ENCODE measurements at regions not wholly inside any gene's neighbourhood (a gene's known extent, or its start where the extent isn't known, plus 50 kb on each side); places are given as distances from the start of the nearest gene placed in this dataset.

GRCh38 chr2:226497146-226497909, 302.3 kb downstream of the IRS1 start (continued):
- no peak for TF ChIP-seq REST (IDR thresholded peaks at IDR 0.05; ENCODE audit: unreplicated experiment)

- no peaks in the 10 kb centered on the region for H3K9me3 Mint-ChIP-seq
- H3K27ac ChIP-seq (ENCODE audit: low read depth): no peak overlapping the region
- H3K27me3 Mint-ChIP-seq (ENCODE audit: insufficient read depth, low read depth, poor library complexity): no peaks in the 10 kb centered on the region
- 0 out of 2 replicates have a peak, but pooled peaks cover 7% of the 10 kb centered on the region for H3K9me2 ChIP-seq (ENCODE audit: insufficient read depth)
- no peaks in the 10 kb centered on the region for H3F3A ChIP-seq (replicated peaks; ENCODE audit: low read depth)
- no peak overlapping the region for H3K4me3 ChIP-seq
- ATAC-seq (no peak), DNase-seq (ENCODE audit: low spot score) (no peak)
- H3K4me1 Mint-ChIP-seq: peaks cover 11% of the 10 kb centered on the region; the same call in 2 of the 3 replicates
- H4K20me1 ChIP-seq (replicated peaks; ENCODE audit: insufficient read depth): no peaks in the 10 kb centered on the region
- no peak overlapping the region for H2AFZ ChIP-seq
- H3K36me3 ChIP-seq (ENCODE audit: insufficient read depth): no peaks in the 10 kb centered on the region
- H3K79me2 ChIP-seq (replicated peaks; ENCODE audit: insufficient read depth): no peaks in the 10 kb centered on the region
- no peak overlapping the region for H3K4me3 Mint-ChIP-seq
- H3K4me2 ChIP-seq: no peak overlapping the region
- no peaks in the 10 kb centered on the region for H3K27me3 ChIP-seq (ENCODE audit: insufficient read depth)
- TF ChIP-seq CTCF (conservative IDR thresholded peaks at IDR 0.05; ENCODE audit: low read depth in 2 of 2): no peak
- no peaks in the 10 kb centered on the region for H3K4me1 ChIP-seq (ENCODE audit: insufficient read depth)
- H3K27ac Mint-ChIP-seq: no peak overlapping the region
- no peaks in the 10 kb centered on the region for H3K36me3 Mint-ChIP-seq (ENCODE audit: low read depth)
Measured at GRCh38 chr2:226496273-226496550, 303.4 kb downstream of the IRS1 start.

GRCh38 chr2:226495466-226496272, 304.0 kb downstream of the IRS1 start:
- Histone ChIP-seq H3K9me2 (ENCODE audit: insufficient read depth) (0 out of 2 replicates have a peak, but pooled peaks cover 7% of the 10 kb centered on the region), H3K79me2 (replicated peaks; ENCODE audit: insufficient read depth) (no peaks in the 10 kb centered on the region), H2AFZ (0 out of 2 replicates have a peak overlapping the region, but pooled peaks have one; percentile 47), H3K36me3 (ENCODE audit: insufficient read depth) (no peaks in the 10 kb centered on the region), H3K27me3 (ENCODE audit: insufficient read depth) (no peaks in the 10 kb centered on the region), H3K4me1 (ENCODE audit: insufficient read depth) (no peaks in the 10 kb centered on the region), H3K4me3 (no peak overlapping the region), H3K4me2 (no peak overlapping the region), H4K20me1 (replicated peaks; ENCODE audit: insufficient read depth) (no peaks in the 10 kb centered on the region), H3F3A (replicated peaks; ENCODE audit: low read depth) (no peaks in the 10 kb centered on the region), H3K27ac (ENCODE audit: low read depth) (no peak overlapping the region)
- H3K4me1 Mint-ChIP-seq: peaks cover 11% of the 10 kb centered on the region; the same call in 2 of the 3 replicates
- no peaks in the 10 kb centered on the region for H3K36me3 Mint-ChIP-seq (ENCODE audit: low read depth)
- no peak for DNase-seq (ENCODE audit: low spot score)
- H3K4me3 Mint-ChIP-seq: no peak overlapping the region
- no peak overlapping the region for H3K27ac Mint-ChIP-seq
- no peaks in the 10 kb centered on the region for H3K9me3 Mint-ChIP-seq
- H3K27me3 Mint-ChIP-seq (ENCODE audit: insufficient read depth, low read depth, poor library complexity): no peaks in the 10 kb centered on the region
- ATAC-seq: no peak
- TF ChIP-seq STAT1 (IDR thresholded peaks at IDR 0.05; ENCODE audit: unreplicated experiment) (no peak), EZH2phosphoT487 (IDR thresholded peaks at IDR 0.05; ENCODE audit: unreplicated experiment) (no peak), NANOG (IDR thresholded peaks at IDR 0.05; ENCODE audit: borderline replicate concordance) (no peak), ZNF331 (CRISPR knock-in tag; IDR thresholded peaks at IDR 0.05; ENCODE audit: low read depth) (no peak), ZNF114 (CRISPR knock-in tag; IDR thresholded peaks at IDR 0.05) (no peak), ETS1 (IDR thresholded peaks at IDR 0.05) (no peak), POLR2AphosphoS5 (IDR thresholded peaks at IDR 0.05; ENCODE audit: low read depth) (no peak), CREB1 (CRISPR knock-in tag; IDR thresholded peaks at IDR 0.05; ENCODE audit: low read depth) (no peak), JUNB (IDR thresholded peaks at IDR 0.05; ENCODE audit: unreplicated experiment) (no peak)
